ENCODE measurements at regions not wholly inside any gene's neighbourhood (a gene's known extent, or its start where the extent isn't known, plus 50 kb on each side); places are given as distances from the start of the nearest gene placed in this dataset.

GRCh38 chr19:28148554-28148953, 1064.4 kb downstream of the UQCRFS1 start:
- no peak for TF ChIP-seq CTCF (IDR thresholded peaks at IDR 0.05; ENCODE audit: low read depth, low read length)
- no peak for TF ChIP-seq POLR2A (IDR thresholded peaks at IDR 0.05; ENCODE audit: extremely low read depth, insufficient read length)
- TF ChIP-seq MAX (IDR thresholded peaks at IDR 0.05; ENCODE audit: low read depth, low read length) = no peak
